Right lobe of liver (tissue), 4 donors: ENCODE measurements at regions not wholly inside any gene's neighbourhood (a gene's known extent, or its start where the extent isn't known, plus 50 kb on each side); places are given as distances from the start of the nearest gene placed in this dataset.

ENCODE experiments used
- CTCF ChIP-seq, 4 donors: fragments of 200-600 bp in 3 of 4; fragments of 450-650 bp in 1 of 4; IDR thresholded peaks; one replicate each; pipeline versions ENCODE4 v1.5.1 to v1.8.0; 2016 to 2022; ENCODE audit warnings: antibody characterized with exemption in 4 of 4, mild to moderate bottlenecking in 2 of 4
- POLR2A ChIP-seq: fragments of 450-650 bp; IDR thresholded peaks from one replicate; pipeline ENCODE4 v1.6.1; 2017; ENCODE audit warnings: antibody characterized with exemption, mild to moderate bottlenecking
- donor health status: DM: no; HTN: no; CAD: no.
- donor health status: DM: no; HTN: no; CAD: no.
- donor health status: DM: no; HTN: yes; CAD: no.

- TF ChIP-seq CTCF (IDR thresholded peaks at IDR 0.05) (no peak), POLR2A (no peak)
These were observed 78.7 kb downstream of the NOG start for GRCh38 chr17:56672195-56672594.
